GM12872 (cell line): ENCODE measurements at regions not wholly inside any gene's neighbourhood (a gene's known extent, or its start where the extent isn't known, plus 50 kb on each side); places are given as distances from the start of the nearest gene placed in this dataset.

ENCODE experiments used
- TF ChIP-seq, protein P1 (sequence below): IDR thresholded peaks from 3 replicates; pipeline ENCODE4 v1.5.1; 2011; ENCODE audit warnings: low read depth, mild to moderate bottlenecking, low read length, moderate library complexity; ENCODE audit not compliant: insufficient read depth

DNA sequence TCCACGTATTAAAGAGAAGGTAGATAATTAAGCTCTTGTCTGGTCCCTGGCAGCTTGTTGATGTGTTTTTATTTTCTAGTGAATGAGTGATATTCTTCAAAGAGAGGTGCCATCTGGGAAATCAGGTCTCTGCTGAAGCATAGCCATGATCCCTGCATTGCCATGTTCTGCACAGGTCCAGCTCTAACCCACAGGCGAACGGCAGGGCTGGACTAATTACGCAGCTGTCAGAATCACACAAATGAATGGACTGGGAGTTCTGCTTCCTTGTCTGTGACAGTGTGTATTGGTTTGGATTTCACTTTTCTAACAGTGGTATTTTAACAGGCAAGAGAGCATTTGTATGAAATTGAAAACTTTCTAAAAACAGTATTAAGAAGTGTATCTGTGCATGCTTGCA lies 235.6 kb downstream of the FAT3 start:
- TF ChIP-seq, protein P1, sequence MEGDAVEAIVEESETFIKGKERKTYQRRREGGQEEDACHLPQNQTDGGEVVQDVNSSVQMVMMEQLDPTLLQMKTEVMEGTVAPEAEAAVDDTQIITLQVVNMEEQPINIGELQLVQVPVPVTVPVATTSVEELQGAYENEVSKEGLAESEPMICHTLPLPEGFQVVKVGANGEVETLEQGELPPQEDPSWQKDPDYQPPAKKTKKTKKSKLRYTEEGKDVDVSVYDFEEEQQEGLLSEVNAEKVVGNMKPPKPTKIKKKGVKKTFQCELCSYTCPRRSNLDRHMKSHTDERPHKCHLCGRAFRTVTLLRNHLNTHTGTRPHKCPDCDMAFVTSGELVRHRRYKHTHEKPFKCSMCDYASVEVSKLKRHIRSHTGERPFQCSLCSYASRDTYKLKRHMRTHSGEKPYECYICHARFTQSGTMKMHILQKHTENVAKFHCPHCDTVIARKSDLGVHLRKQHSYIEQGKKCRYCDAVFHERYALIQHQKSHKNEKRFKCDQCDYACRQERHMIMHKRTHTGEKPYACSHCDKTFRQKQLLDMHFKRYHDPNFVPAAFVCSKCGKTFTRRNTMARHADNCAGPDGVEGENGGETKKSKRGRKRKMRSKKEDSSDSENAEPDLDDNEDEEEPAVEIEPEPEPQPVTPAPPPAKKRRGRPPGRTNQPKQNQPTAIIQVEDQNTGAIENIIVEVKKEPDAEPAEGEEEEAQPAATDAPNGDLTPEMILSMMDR: no peak

- TF ChIP-seq, protein P1: no peak
Measured at GRCh38 chr11:92461447-92461846, 236.8 kb downstream of the FAT3 start.

DNA sequence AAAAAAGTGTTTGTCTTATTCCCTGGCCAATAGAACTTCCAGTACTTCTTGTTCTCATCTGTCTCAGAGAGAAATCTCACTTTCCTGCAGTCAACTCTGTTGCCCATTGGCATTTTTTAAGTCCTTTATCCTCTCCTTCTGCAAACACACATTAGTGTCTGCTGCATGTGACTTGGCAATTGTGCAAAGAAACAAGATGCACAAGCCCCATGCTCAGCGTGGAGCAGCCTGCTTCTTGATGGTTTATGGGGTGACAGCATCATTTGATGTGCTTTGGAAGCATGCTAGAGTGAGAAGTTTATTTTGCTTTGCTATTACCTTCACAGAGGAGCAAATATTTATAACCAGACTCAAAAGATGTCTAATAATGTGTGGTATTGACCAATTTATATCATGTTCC lies 238.2 kb downstream of the FAT3 start:
- TF ChIP-seq, protein P1: no peak

DNA sequence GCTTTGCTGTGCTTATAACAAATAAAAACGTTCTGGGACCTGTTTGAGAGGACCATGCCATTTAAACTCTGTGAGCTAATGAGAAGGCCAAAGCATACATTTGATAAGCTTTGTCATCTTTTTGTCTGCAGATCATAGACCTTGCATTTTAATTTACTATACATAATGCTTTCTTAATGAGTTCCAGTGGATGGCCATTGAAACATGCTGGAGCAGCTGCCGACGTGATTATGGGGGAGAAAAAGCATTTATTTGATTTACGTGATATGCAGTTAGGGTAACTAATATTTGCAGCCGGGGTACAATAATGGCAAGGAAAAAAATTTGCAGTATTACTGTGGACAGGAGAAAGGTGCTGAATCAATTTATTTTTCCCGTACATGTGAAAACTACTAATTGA lies 240.2 kb downstream of the FAT3 start:
- TF ChIP-seq, protein P1: no peak

DNA sequence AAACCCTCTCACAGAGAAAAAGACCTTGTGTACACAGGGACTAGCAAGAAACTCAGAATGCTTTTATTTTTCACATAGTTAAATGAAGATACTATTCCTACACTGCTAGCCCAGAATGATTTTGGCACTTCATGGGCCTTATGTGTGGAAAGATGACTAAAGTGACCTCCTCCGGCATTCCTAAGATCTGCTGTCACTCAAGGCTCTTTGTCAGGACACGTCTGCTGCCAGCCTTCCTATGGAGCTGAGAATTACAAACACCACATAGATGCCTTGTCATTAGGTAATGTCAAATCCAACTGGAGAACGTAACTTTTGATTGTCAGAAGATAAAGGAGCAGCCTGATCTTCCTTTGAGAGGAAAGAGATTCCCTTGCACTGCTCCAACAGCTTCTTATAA lies 249.1 kb downstream of the FAT3 start:
- TF ChIP-seq, protein P1: no peak

- TF ChIP-seq, protein P1: no peak
Measured at GRCh38 chr11:92475316-92475715, 250.7 kb downstream of the FAT3 start.

- TF ChIP-seq, protein P1: no peak
Measured at GRCh38 chr11:92475819-92476218, 251.2 kb downstream of the FAT3 start.

GRCh38 chr11:92477686-92478085 lies 253.1 kb downstream of the FAT3 start:
- TF ChIP-seq, protein P1: no peak
